Fibroblast of lung (primary cell): ENCODE measurements at regions not wholly inside any gene's neighbourhood (a gene's known extent, or its start where the extent isn't known, plus 50 kb on each side); places are given as distances from the start of the nearest gene placed in this dataset.

ENCODE experiments used
- DNase-seq, 2 donors: peaks; one replicate each; pipeline versions ENCODE4 v3.0.0 to v3.0.0-alpha.2; 2010; ENCODE audit warnings: low read depth in 2 of 2
- H2AFZ ChIP-seq: 2 replicates; pipeline ENCODE4 v1.5.1; 2012; ENCODE audit warnings: low read length, control low read depth, inconsistent platforms
- H3K27ac ChIP-seq: 2 replicates; pipeline ENCODE4 v1.5.1; 2011; ENCODE audit warnings: low read length, control low read depth; ENCODE audit not compliant: insufficient read depth
- H3K27me3 ChIP-seq: 2 replicates; pipeline ENCODE4 v1.5.1; 2011; ENCODE audit warnings: mild to moderate bottlenecking, low read length; ENCODE audit not compliant: control insufficient read depth, insufficient read depth
- H3K36me3 ChIP-seq: 2 replicates; pipeline ENCODE4 v1.5.1; 2011; ENCODE audit warnings: low read length; ENCODE audit not compliant: control insufficient read depth, insufficient read depth
- H3K4me1 ChIP-seq: 2 replicates; pipeline ENCODE4 v1.5.1; 2011; ENCODE audit warnings: low read length; ENCODE audit not compliant: control insufficient read depth, insufficient read depth; ENCODE audit errors: extremely low read depth
- H3K4me2 ChIP-seq: 2 replicates; pipeline ENCODE4 v1.5.1; 2011; ENCODE audit warnings: low read length, control low read depth; ENCODE audit not compliant: insufficient read depth; ENCODE audit errors: extremely low read depth
- H3K4me3 ChIP-seq, 4 experiments: fragments of 200-600 bp in 1 of 4; sonication (generic) in 1 of 4; replicated peaks in 1 of 4; 2 replicates each; pipeline ENCODE4 v1.5.1; 2011 to 2016; ENCODE audit warnings: low read length in 4 of 4, low read depth in 3 of 4, mild to moderate bottlenecking in 3 of 4, control low read depth in 2 of 4, inconsistent platforms in 1 of 4, mixed read lengths in 1 of 4; ENCODE audit not compliant: insufficient read depth in 1 of 4; ENCODE audit errors: control extremely low read depth in 1 of 4
- H3K79me2 ChIP-seq: 2 replicates; pipeline ENCODE4 v1.5.1; 2012; ENCODE audit warnings: mild to moderate bottlenecking, low read length, inconsistent platforms; ENCODE audit not compliant: control insufficient read depth, insufficient read depth
- H3K9ac ChIP-seq: 2 replicates; pipeline ENCODE4 v1.5.1; 2011; ENCODE audit warnings: mild to moderate bottlenecking, low read length, control low read depth; ENCODE audit not compliant: insufficient read depth
- H3K9me3 ChIP-seq: 2 replicates; pipeline ENCODE4 v1.5.1; 2012; ENCODE audit warnings: low read depth, low read length; ENCODE audit not compliant: control insufficient read depth, insufficient read depth
- H4K20me1 ChIP-seq: 2 replicates; pipeline ENCODE4 v1.5.1; 2011; ENCODE audit warnings: low read length; ENCODE audit not compliant: control insufficient read depth, insufficient read depth; ENCODE audit errors: extremely low read depth
- CTCF ChIP-seq, 2 donors: IDR thresholded peaks in 1 of 2; conservative IDR thresholded peaks in 1 of 2; 1 replicate in 1 of 2; 2 replicates in 1 of 2; pipeline ENCODE4 v1.5.1; 2011 to 2012; ENCODE audit warnings: low read length in 2 of 2, control low read depth in 1 of 2, inconsistent platforms in 1 of 2, low read depth in 1 of 2, mild to moderate bottlenecking in 1 of 2
- EZH2 ChIP-seq: IDR thresholded peaks from 2 replicates; pipeline ENCODE4 v1.5.1; 2012; ENCODE audit warnings: low read length, control low read depth, mild to moderate bottlenecking; ENCODE audit errors: missing control alignments

DNA sequence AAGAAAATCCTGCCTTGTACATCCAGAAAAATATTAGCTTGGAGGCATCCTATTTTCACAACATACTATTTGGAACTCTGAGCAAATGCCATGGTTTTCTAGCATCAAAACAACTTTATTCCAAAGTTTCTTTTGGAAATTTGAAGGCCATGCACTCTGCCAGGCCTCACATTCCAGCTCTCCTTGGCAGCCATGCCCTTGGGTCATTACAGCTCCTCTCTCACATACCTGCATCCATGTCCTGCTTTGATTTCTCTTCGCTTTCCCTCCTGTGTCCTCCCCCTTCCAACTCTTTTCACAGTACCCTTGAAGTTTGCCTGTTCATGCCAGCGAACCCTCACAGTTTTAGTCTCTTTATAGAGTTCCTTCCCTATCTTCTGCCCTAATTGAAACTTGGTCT lies 70.9 kb upstream of the TPRG1 start:
- Histone ChIP-seq H3K9me3 (no peaks in the 10 kb centered on the region), H3K27me3 (no peaks in the 10 kb centered on the region), H3K4me2 (no peak overlapping the region), H3K27ac (no peak overlapping the region), H3K9ac (no peak overlapping the region), H3K4me1 (no peaks in the 10 kb centered on the region), H2AFZ (no peak overlapping the region), H3K36me3 (no peaks in the 10 kb centered on the region), H4K20me1 (no peaks in the 10 kb centered on the region), H3K79me2 (no peaks in the 10 kb centered on the region), H3K4me3 (no peak overlapping the region)
- TF ChIP-seq EZH2 (no peak), CTCF (conservative IDR thresholded peaks at IDR 0.05 in 1 of 2, IDR thresholded peaks at IDR 0.05 in 1 of 2; ENCODE audit: low read depth in 1 of 2, low read length in 2 of 2) (no peak)
- no peak for DNase-seq

GRCh38 chr3:189101594-189101993 lies 70.2 kb upstream of the TPRG1 start:
- H3K36me3 ChIP-seq = no peaks in the 10 kb centered on the region
- no peaks in the 10 kb centered on the region for H3K79me2 ChIP-seq
- TF ChIP-seq CTCF (conservative IDR thresholded peaks at IDR 0.05 in 1 of 2, IDR thresholded peaks at IDR 0.05 in 1 of 2; ENCODE audit: low read depth in 1 of 2, low read length in 2 of 2) (no peak), EZH2 (no peak)
- no peaks in the 10 kb centered on the region for H4K20me1 ChIP-seq
- DNase-seq = no peak
- no peaks in the 10 kb centered on the region for H3K27me3 ChIP-seq
- H2AFZ ChIP-seq = no peak overlapping the region
- no peak overlapping the region for H3K4me2 ChIP-seq
- H3K4me3 ChIP-seq = no peak overlapping the region
- no peak overlapping the region for H3K27ac ChIP-seq
- no peak overlapping the region for H3K9ac ChIP-seq
- H3K9me3 ChIP-seq = no peaks in the 10 kb centered on the region
- H3K4me1 ChIP-seq = no peaks in the 10 kb centered on the region

DNA sequence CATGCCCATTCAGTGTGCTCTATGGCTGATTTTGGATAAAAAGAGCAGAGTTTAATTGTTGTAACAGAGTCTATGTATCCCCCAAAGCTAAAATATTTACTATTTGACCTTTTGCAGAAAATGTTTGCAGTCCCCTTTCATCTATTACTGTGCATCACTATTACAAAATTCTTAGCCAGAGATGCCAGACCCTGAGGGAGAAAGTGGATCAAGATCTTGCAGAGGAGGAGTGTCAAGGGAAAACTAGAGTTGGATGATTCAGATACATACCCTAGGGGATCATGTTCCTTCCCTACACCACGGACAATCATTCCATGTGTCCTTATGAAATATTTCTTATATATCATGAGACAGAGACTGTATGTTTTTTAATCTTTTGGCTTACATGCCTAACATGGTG lies 68.6 kb upstream of the TPRG1 start:
- no peaks in the 10 kb centered on the region for H3K36me3 ChIP-seq
- H2AFZ ChIP-seq = no peak overlapping the region

More for the DNA sequence above, 68.6 kb upstream of the TPRG1 start:
- TF ChIP-seq CTCF (conservative IDR thresholded peaks at IDR 0.05 in 1 of 2, IDR thresholded peaks at IDR 0.05 in 1 of 2; ENCODE audit: low read depth in 1 of 2, low read length in 2 of 2) (no peak), EZH2 (no peak)
- Histone ChIP-seq H3K27me3 (no peaks in the 10 kb centered on the region), H3K27ac (no peak overlapping the region), H4K20me1 (no peaks in the 10 kb centered on the region), H3K4me1 (no peaks in the 10 kb centered on the region), H3K4me3 (no peak overlapping the region), H3K79me2 (no peaks in the 10 kb centered on the region), H3K4me2 (no peak overlapping the region), H3K9ac (no peak overlapping the region), H3K9me3 (no peaks in the 10 kb centered on the region)
- DNase-seq = no peak
